Kidney tubule cell (primary cell): ENCODE measurements at regions not wholly inside any gene's neighbourhood (a gene's known extent, or its start where the extent isn't known, plus 50 kb on each side); places are given as distances from the start of the nearest gene placed in this dataset.
A peak's percentile ranks its signal among the peaks of the same experiment; 100 is the strongest.
"Not testable (repeated sequence)": the region's sequence is repeated elsewhere in the genome, so short reads cannot be mapped to it uniquely, and the experiment has no call there.

Experiments used
- DNase-seq: peaks from one replicate; pipeline ENCODE4 v3.0.0-alpha.2; 2018; ENCODE audit warnings: low spot score

- no peak for DNase-seq
These were observed 51.4 kb upstream of the RGL1 start for GRCh38 chr1:183753464-183753891.

- DNase-seq, result no peak
These were observed 60.6 kb upstream of the RGL1 start for GRCh38 chr1:183744132-183744913.

GRCh38 chr1:183742355-183742754, 62.6 kb upstream of the RGL1 start:
- no peak for DNase-seq

- no peak for DNase-seq
These were observed 65.1 kb upstream of the RGL1 start for GRCh38 chr1:183739741-183740271.

- DNase-seq, result no peak
These were observed 65.8 kb upstream of the RGL1 start for GRCh38 chr1:183739082-183739481.

- DNase-seq, result not testable (repeated sequence)
These were observed 67.0 kb upstream of the RGL1 start for GRCh38 chr1:183737916-183738315.

GRCh38 chr1:183736343-183736742, 68.6 kb upstream of the RGL1 start:
- no peak for DNase-seq

- no peak for DNase-seq
These were observed 69.7 kb upstream of the RGL1 start for GRCh38 chr1:183735069-183735860.

GRCh38 chr1:183734543-183735036, 70.3 kb upstream of the RGL1 start:
- DNase-seq, result no peak

- no peak for DNase-seq
These were observed 71.2 kb upstream of the RGL1 start for GRCh38 chr1:183733715-183734114.

GRCh38 chr1:183732236-183732880, 72.6 kb upstream of the RGL1 start:
- DNase-seq, result no peak

- DNase-seq, result no peak
These were observed 73.9 kb upstream of the RGL1 start for GRCh38 chr1:183730886-183731573.

GRCh38 chr1:183730107-183730724, 74.7 kb upstream of the RGL1 start:
- no peak for DNase-seq

GRCh38 chr1:183726825-183727224, 73.7 kb upstream of the APOBEC4 start:
- DNase-seq, result no peak

- DNase-seq, result no peak
These were observed 71.4 kb upstream of the APOBEC4 start for GRCh38 chr1:183724350-183725042.

GRCh38 chr1:183723571-183723970, 70.5 kb upstream of the APOBEC4 start:
- no peak for DNase-seq

- peak; percentile 80 for DNase-seq
These were observed 67.9 kb upstream of the APOBEC4 start for GRCh38 chr1:183721041-183721440.

- DNase-seq, result no peak
These were observed 66.9 kb upstream of the APOBEC4 start for GRCh38 chr1:183720028-183720427.

- DNase-seq, result no peak
These were observed 66.2 kb upstream of the APOBEC4 start for GRCh38 chr1:183719289-183719688.

- DNase-seq, result no peak
These were observed 63.2 kb upstream of the APOBEC4 start for GRCh38 chr1:183716286-183716685.
